ENCODE measurements at regions not wholly inside any gene's neighbourhood (a gene's known extent, or its start where the extent isn't known, plus 50 kb on each side); places are given as distances from the start of the nearest gene placed in this dataset.

GRCh38 chr6:119862719-119863118 is 513.2 kb upstream of the MAN1A1 start:
- no peak overlapping the region for H3K4me3 ChIP-seq (replicated peaks in 1 of 3)
- no peaks in the 10 kb centered on the region for H3K27me3 ChIP-seq
- TF ChIP-seq POLR2A (IDR thresholded peaks at IDR 0.05) = no peak
- TF ChIP-seq CTCF (IDR thresholded peaks at IDR 0.05) = no peak
- H3K36me3 ChIP-seq = no peaks in the 10 kb centered on the region
- no peak overlapping the region for H3K27ac ChIP-seq
- DNase-seq = no peak
- no peaks in the 10 kb centered on the region for H3K9me3 ChIP-seq
- 96 to 100% methylated on average over 1 of the region's 1 CpG for WGBS, 2 donors
- intact Hi-C loops (cut with DNase I) = no loop called here
- H3K4me1 ChIP-seq = no peaks in the 10 kb centered on the region

GRCh38 chr6:119858901-119859300 is 509.3 kb upstream of the MAN1A1 start:
- intact Hi-C loops (cut with DNase I) = no loop called here
- H3K27me3 ChIP-seq = no peaks in the 10 kb centered on the region

GRCh38 chr6:119856136-119856535 is 506.6 kb upstream of the MAN1A1 start:
- 86 to 91% methylated on average over 3 of the region's 3 CpGs for WGBS, 2 donors
- H3K27ac ChIP-seq = no peak overlapping the region
- no peak for DNase-seq

More at GRCh38 chr6:119858901-119859300, 509.3 kb upstream of the MAN1A1 start:
- DNase-seq = no peak
- Histone ChIP-seq H3K4me1 (no peaks in the 10 kb centered on the region), H3K36me3 (no peaks in the 10 kb centered on the region), H3K9me3 (no peaks in the 10 kb centered on the region), H3K27ac (no peak overlapping the region), H3K4me3 (replicated peaks in 1 of 3) (no peak overlapping the region)
- TF ChIP-seq POLR2A (IDR thresholded peaks at IDR 0.05) = no peak
- no peak for TF ChIP-seq CTCF (IDR thresholded peaks at IDR 0.05)
- 97 to 98% methylated on average over 1 of the region's 1 CpG for WGBS, 2 donors

GRCh38 chr6:119848696-119849095 is 499.1 kb upstream of the MAN1A1 start:
- Histone ChIP-seq H3K27ac (no peak overlapping the region), H3K9me3 (no peaks in the 10 kb centered on the region), H3K36me3 (no peaks in the 10 kb centered on the region), H3K4me1 (no peaks in the 10 kb centered on the region), H3K27me3 (no peaks in the 10 kb centered on the region), H3K4me3 (replicated peaks in 1 of 3) (no peak overlapping the region)
- intact Hi-C loops (cut with DNase I) = no loop called here
- TF ChIP-seq POLR2A (IDR thresholded peaks at IDR 0.05) = no peak
- peak in 1 of 2 donors; percentile 1 for DNase-seq
- 67 to 70% methylated on average over 2 of the region's 2 CpGs for WGBS, 2 donors

More at GRCh38 chr6:119856136-119856535, 506.6 kb upstream of the MAN1A1 start:
- H3K9me3 ChIP-seq = no peaks in the 10 kb centered on the region
- no peaks in the 10 kb centered on the region for H3K36me3 ChIP-seq
- intact Hi-C loops (cut with DNase I) = no loop called here
- no peak overlapping the region for H3K4me3 ChIP-seq (replicated peaks in 1 of 3)
- TF ChIP-seq CTCF (IDR thresholded peaks at IDR 0.05) (no peak), POLR2A (IDR thresholded peaks at IDR 0.05) (no peak)
- H3K27me3 ChIP-seq = no peaks in the 10 kb centered on the region
- no peaks in the 10 kb centered on the region for H3K4me1 ChIP-seq

GRCh38 chr6:119845161-119845560 is 495.6 kb upstream of the MAN1A1 start:
- Histone ChIP-seq H3K27me3 (no peaks in the 10 kb centered on the region), H3K36me3 (no peaks in the 10 kb centered on the region), H3K4me3 (replicated peaks in 1 of 3) (no peak overlapping the region), H3K4me1 (no peaks in the 10 kb centered on the region), H3K9me3 (no peaks in the 10 kb centered on the region), H3K27ac (no peak overlapping the region)
- DNase-seq = no peak
- intact Hi-C loops (cut with DNase I) = no loop called here
- TF ChIP-seq POLR2A (IDR thresholded peaks at IDR 0.05) (no peak), CTCF (IDR thresholded peaks at IDR 0.05) (no peak)
- 76 to 78% methylated on average over 1 of the region's 1 CpG for WGBS, 2 donors

GRCh38 chr6:119844387-119844786 is 494.8 kb upstream of the MAN1A1 start:
- TF ChIP-seq CTCF (IDR thresholded peaks at IDR 0.05) (no peak), POLR2A (IDR thresholded peaks at IDR 0.05) (no peak)
- 37 to 59% methylated on average over 2 of the region's 2 CpGs for WGBS, 2 donors

More at GRCh38 chr6:119844387-119844786, 494.8 kb upstream of the MAN1A1 start:
- no peak for DNase-seq
- Histone ChIP-seq H3K27me3 (no peaks in the 10 kb centered on the region), H3K4me3 (replicated peaks in 1 of 3) (no peak overlapping the region), H3K36me3 (no peaks in the 10 kb centered on the region), H3K4me1 (no peaks in the 10 kb centered on the region), H3K27ac (no peak overlapping the region), H3K9me3 (no peaks in the 10 kb centered on the region)
- intact Hi-C loops (cut with DNase I) = no loop called here
